HG02759 (cell line): ENCODE measurements at regions not wholly inside any gene's neighbourhood (a gene's known extent, or its start where the extent isn't known, plus 50 kb on each side); places are given as distances from the start of the nearest gene placed in this dataset.

Experiments
- ATAC-seq: cut with Tn5 transposase; IDR thresholded peaks from one replicate; pipeline ENCODE4 v1.9.1; 2021; ENCODE audit warnings: mild to moderate bottlenecking, moderate library complexity; ENCODE audit not compliant: unreplicated experiment

GRCh38 chr6:100269189-100269588, 195.5 kb downstream of the SIM1 start:
- no peak for ATAC-seq

GRCh38 chr6:100268326-100268725, 196.4 kb downstream of the SIM1 start:
- no peak for ATAC-seq

- ATAC-seq = no peak
These were observed 197.0 kb downstream of the SIM1 start for GRCh38 chr6:100267721-100268123.

GRCh38 chr6:100266494-100267401, 198.0 kb downstream of the SIM1 start:
- ATAC-seq = no peak

GRCh38 chr6:100262086-100262485, 202.6 kb downstream of the SIM1 start:
- no peak for ATAC-seq

- ATAC-seq = no peak
These were observed 203.2 kb downstream of the SIM1 start for GRCh38 chr6:100261486-100261885.

GRCh38 chr6:100260584-100260983, 204.1 kb downstream of the SIM1 start:
- ATAC-seq = no peak

- no peak for ATAC-seq
These were observed 204.9 kb downstream of the SIM1 start for GRCh38 chr6:100259865-100260264.

GRCh38 chr6:100258752-100259151, 206.0 kb downstream of the SIM1 start:
- ATAC-seq = no peak

GRCh38 chr6:100257793-100258395, 206.8 kb downstream of the SIM1 start:
- ATAC-seq = peak; percentile 88

GRCh38 chr6:100255701-100256100, 209.0 kb downstream of the SIM1 start:
- ATAC-seq = no peak

GRCh38 chr6:100247123-100247522, 217.6 kb downstream of the SIM1 start:
- no peak for ATAC-seq

GRCh38 chr6:100246206-100246605, 218.5 kb downstream of the SIM1 start:
- ATAC-seq = no peak

GRCh38 chr6:100240798-100241197, 223.9 kb downstream of the SIM1 start:
- no peak for ATAC-seq

GRCh38 chr6:100237821-100238220, 226.9 kb downstream of the SIM1 start:
- no peak for ATAC-seq

GRCh38 chr6:100236389-100236788, 228.3 kb downstream of the SIM1 start:
- no peak for ATAC-seq

GRCh38 chr6:100235631-100236030, 229.1 kb downstream of the SIM1 start:
- ATAC-seq = no peak

GRCh38 chr6:100234625-100235024, 230.1 kb downstream of the SIM1 start:
- ATAC-seq = no peak

GRCh38 chr6:100232781-100233573, 231.7 kb downstream of the SIM1 start:
- ATAC-seq = no peak

- ATAC-seq = no peak
These were observed 233.8 kb downstream of the SIM1 start for GRCh38 chr6:100230953-100231316.

GRCh38 chr6:100230115-100230952, 234.4 kb downstream of the SIM1 start:
- ATAC-seq = no peak
